Peyer's patch (tissue), 4 donors: ENCODE measurements at regions not wholly inside any gene's neighbourhood (a gene's known extent, or its start where the extent isn't known, plus 50 kb on each side); places are given as distances from the start of the nearest gene placed in this dataset.
"Not testable (repeated sequence)": the region's sequence is repeated elsewhere in the genome, so short reads cannot be mapped to it uniquely, and the experiment has no call there.

Experiments
- DNase-seq, 3 donors: peaks; one replicate each; pipeline ENCODE4 v3.0.0-alpha.2; 2017 to 2019
- H3K27ac ChIP-seq, 4 donors: fragments of 200-600 bp; sonication (generic); one replicate each; pipeline ENCODE4 v1.5.1; 2016 to 2019
- H3K27me3 ChIP-seq, 2 donors: fragments of 200-600 bp; sonication (generic); one replicate each; pipeline ENCODE4 v1.5.1; 2019
- H3K36me3 ChIP-seq, 3 donors: fragments of 200-600 bp; sonication (generic); one replicate each; pipeline ENCODE4 v1.5.1; 2016 to 2019
- H3K4me1 ChIP-seq, 4 donors: fragments of 200-600 bp; sonication (generic); one replicate each; pipeline ENCODE4 v1.5.1; 2016 to 2019
- H3K4me3 ChIP-seq, 4 donors: fragments of 200-600 bp; sonication (generic); 1 replicate in 3 of 4; 2 replicates in 1 of 4; pipeline ENCODE4 v1.5.1; 2016 to 2019; ENCODE audit warnings: mild to moderate bottlenecking in 1 of 4
- H3K9me3 ChIP-seq, 4 donors: fragments of 200-600 bp; sonication (generic); one replicate each; pipeline ENCODE4 v1.5.1; 2016 to 2019; ENCODE audit warnings: mild to moderate bottlenecking in 1 of 4
- POLR2A ChIP-seq, 2 donors: fragments of 450-650 bp; IDR thresholded peaks; one replicate each; pipeline ENCODE4 v1.5.1; 2017; ENCODE audit warnings: antibody characterized with exemption in 2 of 2, mild to moderate bottlenecking in 2 of 2, moderate library complexity in 2 of 2
- TF ChIP-seq, protein P1 (sequence below), 6 experiments: fragments of 450-650 bp in 4 of 6; fragments of 200-600 bp in 2 of 6; sonication (generic) in 1 of 6; IDR thresholded peaks; one replicate each; pipeline ENCODE4 v1.5.1; 2017 to 2019; ENCODE audit warnings: antibody characterized with exemption in 6 of 6, mild to moderate bottlenecking in 3 of 6, moderate library complexity in 1 of 6

GRCh38 chr3:139182143-139182542 is 137.5 kb upstream of the PRR23C start:
- Histone ChIP-seq H3K36me3 (no peaks in the 10 kb centered on the region), H3K4me1 (no peaks in the 10 kb centered on the region), H3K9me3 (peaks cover 0 to 3% (median 0%) of the 10 kb centered on the region in 4 donors), H3K27ac (no peak overlapping the region), H3K4me3 (no peak overlapping the region), H3K27me3 (no peaks in the 10 kb centered on the region)
- no peak for DNase-seq
- no peak for TF ChIP-seq POLR2A (IDR thresholded peaks at IDR 0.05)
- TF ChIP-seq, protein P1, sequence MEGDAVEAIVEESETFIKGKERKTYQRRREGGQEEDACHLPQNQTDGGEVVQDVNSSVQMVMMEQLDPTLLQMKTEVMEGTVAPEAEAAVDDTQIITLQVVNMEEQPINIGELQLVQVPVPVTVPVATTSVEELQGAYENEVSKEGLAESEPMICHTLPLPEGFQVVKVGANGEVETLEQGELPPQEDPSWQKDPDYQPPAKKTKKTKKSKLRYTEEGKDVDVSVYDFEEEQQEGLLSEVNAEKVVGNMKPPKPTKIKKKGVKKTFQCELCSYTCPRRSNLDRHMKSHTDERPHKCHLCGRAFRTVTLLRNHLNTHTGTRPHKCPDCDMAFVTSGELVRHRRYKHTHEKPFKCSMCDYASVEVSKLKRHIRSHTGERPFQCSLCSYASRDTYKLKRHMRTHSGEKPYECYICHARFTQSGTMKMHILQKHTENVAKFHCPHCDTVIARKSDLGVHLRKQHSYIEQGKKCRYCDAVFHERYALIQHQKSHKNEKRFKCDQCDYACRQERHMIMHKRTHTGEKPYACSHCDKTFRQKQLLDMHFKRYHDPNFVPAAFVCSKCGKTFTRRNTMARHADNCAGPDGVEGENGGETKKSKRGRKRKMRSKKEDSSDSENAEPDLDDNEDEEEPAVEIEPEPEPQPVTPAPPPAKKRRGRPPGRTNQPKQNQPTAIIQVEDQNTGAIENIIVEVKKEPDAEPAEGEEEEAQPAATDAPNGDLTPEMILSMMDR (IDR thresholded peaks at IDR 0.05) = no peak

DNA sequence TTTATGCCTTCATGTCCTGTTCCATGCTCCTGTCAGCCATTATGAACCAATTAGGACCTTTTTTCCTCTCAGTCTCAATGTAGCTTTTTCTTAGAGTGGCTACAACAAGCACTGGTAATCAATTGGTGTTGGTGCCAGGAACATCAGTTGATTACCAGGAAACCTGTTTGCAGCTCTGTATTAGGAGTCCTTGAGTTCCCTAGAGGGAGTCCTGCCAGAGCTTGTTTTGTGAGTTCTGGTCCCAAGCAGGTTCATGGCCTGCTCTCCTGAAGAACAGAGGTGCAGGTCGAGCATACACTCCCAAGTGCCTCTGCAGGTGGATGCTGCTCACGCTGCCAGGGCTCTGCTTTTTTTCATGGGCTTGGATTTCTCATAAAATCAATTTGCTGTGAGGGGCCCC is 137.9 kb upstream of the PRR23C start:
- H3K27me3 ChIP-seq = no peaks in the 10 kb centered on the region
- no peaks in the 10 kb centered on the region for H3K4me1 ChIP-seq
- H3K36me3 ChIP-seq = no peaks in the 10 kb centered on the region
- DNase-seq = no peak
- no peak overlapping the region for H3K27ac ChIP-seq
- TF ChIP-seq, protein P1 (IDR thresholded peaks at IDR 0.05) = no peak
- TF ChIP-seq POLR2A (IDR thresholded peaks at IDR 0.05) = no peak
- no peak overlapping the region for H3K4me3 ChIP-seq
- peaks cover 0 to 3% (median 0%) of the 10 kb centered on the region in 4 donors for H3K9me3 ChIP-seq

- Histone ChIP-seq H3K27ac (no peak overlapping the region), H3K27me3 (no peaks in the 10 kb centered on the region), H3K4me1 (no peaks in the 10 kb centered on the region), H3K4me3 (no peak overlapping the region), H3K9me3 (no peaks in the 10 kb centered on the region), H3K36me3 (no peaks in the 10 kb centered on the region)
- no peak for DNase-seq
- TF ChIP-seq, protein P1 (IDR thresholded peaks at IDR 0.05) = no peak
- no peak for TF ChIP-seq POLR2A (IDR thresholded peaks at IDR 0.05)
Observed at GRCh38 chr3:139185527-139185926, 140.8 kb upstream of the PRR23C start.

- Histone ChIP-seq H3K9me3 (no peaks in the 10 kb centered on the region), H3K4me3 (no peak overlapping the region), H3K27ac (no peak overlapping the region), H3K27me3 (no peaks in the 10 kb centered on the region), H3K36me3 (no peaks in the 10 kb centered on the region), H3K4me1 (no peaks in the 10 kb centered on the region)
- TF ChIP-seq, protein P1 (IDR thresholded peaks at IDR 0.05) = no peak
- TF ChIP-seq POLR2A (IDR thresholded peaks at IDR 0.05) = no peak
- DNase-seq = no peak
Observed at GRCh38 chr3:139187154-139187553, 142.5 kb upstream of the PRR23C start.

- Histone ChIP-seq H3K4me3 (no peak overlapping the region), H3K27ac (no peak overlapping the region), H3K27me3 (no peaks in the 10 kb centered on the region), H3K4me1 (no peaks in the 10 kb centered on the region), H3K9me3 (no peaks in the 10 kb centered on the region), H3K36me3 (no peaks in the 10 kb centered on the region)
- no peak for DNase-seq
- TF ChIP-seq POLR2A (IDR thresholded peaks at IDR 0.05) = no peak
- TF ChIP-seq, protein P1 (IDR thresholded peaks at IDR 0.05) = no peak
Observed at GRCh38 chr3:139187648-139188047, 143.0 kb upstream of the PRR23C start.

DNA sequence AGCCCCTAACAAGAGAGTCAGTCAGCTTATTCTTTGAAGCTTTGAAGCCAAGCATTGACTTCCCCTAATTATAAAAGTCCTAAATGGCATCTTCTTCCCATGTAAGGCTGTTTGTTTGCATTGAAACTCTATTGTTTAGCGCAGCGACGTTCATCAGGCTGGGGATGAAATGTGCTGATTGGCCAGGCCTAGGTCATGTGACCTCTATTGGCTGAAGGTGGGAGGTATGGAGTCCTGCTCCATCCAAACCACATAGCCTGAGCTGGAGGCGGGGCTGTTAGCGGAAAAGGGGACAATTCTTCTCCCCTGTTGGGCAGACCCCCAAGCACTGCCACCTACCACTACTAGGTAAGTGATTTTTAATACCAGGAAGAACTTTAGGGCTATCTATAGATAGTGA is 145.3 kb upstream of the PRR23C start:
- Histone ChIP-seq H3K36me3 (no peaks in the 10 kb centered on the region), H3K9me3 (no peaks in the 10 kb centered on the region), H3K4me1 (no peaks in the 10 kb centered on the region), H3K27ac (no peak overlapping the region), H3K27me3 (no peaks in the 10 kb centered on the region), H3K4me3 (no peak overlapping the region)
- no peak for TF ChIP-seq POLR2A (IDR thresholded peaks at IDR 0.05)
- TF ChIP-seq, protein P1 (IDR thresholded peaks at IDR 0.05) = no peak
- no peak for DNase-seq

- not testable (repeated sequence) for H3K27ac ChIP-seq, H3K4me3 ChIP-seq, DNase-seq, H3K27me3 ChIP-seq, H3K36me3 ChIP-seq, H3K9me3 ChIP-seq, H3K4me1 ChIP-seq
Observed at GRCh38 chr3:139194421-139194820, 149.4 kb upstream of the MRPS22 start.

DNA sequence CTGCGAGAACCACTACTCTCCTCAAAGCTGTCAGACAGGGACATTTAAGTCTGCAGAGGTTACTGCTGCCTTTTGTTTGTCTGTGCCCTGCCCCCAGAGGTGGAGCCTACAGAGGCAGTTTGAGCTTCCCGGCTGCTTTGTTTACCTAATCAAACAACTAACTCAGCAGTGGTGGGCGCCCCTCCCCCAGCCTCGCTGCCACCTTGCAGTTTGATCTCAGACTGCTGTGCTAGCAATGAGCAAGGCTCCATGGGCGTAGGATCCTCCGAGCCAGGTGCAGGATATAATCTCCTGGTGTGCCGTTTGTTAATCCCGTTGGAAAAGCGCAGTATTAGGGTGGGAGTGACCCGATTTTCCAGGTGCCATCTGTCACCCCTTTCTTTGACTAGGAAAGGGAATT is 147.7 kb upstream of the MRPS22 start:
- not testable (repeated sequence) for H3K4me1 ChIP-seq, DNase-seq, H3K4me3 ChIP-seq, H3K27ac ChIP-seq, H3K27me3 ChIP-seq, H3K9me3 ChIP-seq, H3K36me3 ChIP-seq
